Stimulated activated CD4-positive, alpha-beta T cell treated with anti-CD3 and anti-CD28 coated beads, Interleukin-15, amount 100 ng/mL, for 1 hour (primary cell): ENCODE measurements at regions not wholly inside any gene's neighbourhood (a gene's known extent, or its start where the extent isn't known, plus 50 kb on each side); places are given as distances from the start of the nearest gene placed in this dataset.

Experiments
- DNase-seq, 2 donors: peaks; one replicate each; pipeline ENCODE4 v3.0.0-alpha.2; 2020; ENCODE audit warnings: low read depth in 1 of 2, low spot score in 1 of 2

DNA sequence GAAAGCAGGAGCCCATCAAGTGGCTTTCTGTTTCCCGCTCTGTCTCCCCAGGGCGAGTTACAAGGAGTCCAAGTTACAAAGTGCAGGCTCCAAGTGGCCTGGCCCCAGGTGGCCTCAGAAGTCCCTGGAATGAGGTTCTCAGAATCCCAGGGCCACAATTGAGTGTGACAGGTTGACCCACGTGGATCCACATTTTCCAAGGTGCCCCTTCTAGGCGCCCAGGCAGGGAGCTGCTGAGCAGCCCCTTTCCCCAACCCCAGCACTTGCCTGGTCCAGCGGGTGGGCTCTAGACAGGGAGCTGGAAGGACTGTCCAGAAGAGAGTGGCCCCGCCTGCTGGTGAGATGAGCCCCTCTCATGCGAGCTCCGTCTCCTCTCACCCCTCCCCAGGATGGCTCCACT is 253.4 kb downstream of the CYP26B1 start:
- no peak for DNase-seq

DNA sequence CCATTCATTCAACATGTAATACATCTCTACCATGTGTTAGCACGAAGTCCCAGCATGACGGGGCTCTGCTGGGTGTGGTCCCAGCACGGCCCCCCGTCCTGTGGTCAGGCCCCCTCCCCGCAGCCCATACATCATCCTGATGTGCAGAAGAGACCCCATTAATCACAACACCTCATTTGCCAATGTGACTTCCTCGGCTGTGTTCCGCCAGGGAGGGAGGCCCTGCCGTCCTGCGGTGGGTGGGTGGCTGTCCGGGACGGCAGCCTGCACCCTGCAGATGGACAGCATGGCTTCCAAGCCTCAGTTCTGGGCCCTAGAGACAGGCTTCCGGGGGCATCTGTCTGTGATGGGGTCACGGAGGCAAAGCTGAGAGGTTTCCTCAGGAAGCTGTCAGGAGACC is 254.0 kb downstream of the CYP26B1 start:
- no peak for DNase-seq

DNA sequence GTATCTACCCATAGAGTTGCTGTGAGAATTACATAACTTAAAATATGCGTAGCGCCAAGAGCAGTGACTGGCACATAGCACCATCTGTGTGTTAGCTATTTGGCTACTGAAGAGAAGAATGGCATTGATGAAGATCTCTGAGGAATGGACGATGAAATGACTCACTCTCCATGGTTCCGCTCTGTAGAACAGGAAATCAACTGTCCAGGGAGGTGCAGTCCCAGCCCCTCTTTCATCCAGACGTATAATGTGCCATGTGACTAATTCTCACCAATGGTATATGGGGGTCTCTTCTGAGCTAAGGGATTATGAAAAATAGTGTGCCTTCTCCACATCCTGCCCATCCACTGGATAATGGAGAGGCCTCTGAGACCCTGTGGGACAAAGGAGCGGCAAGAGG is 254.8 kb downstream of the CYP26B1 start:
- DNase-seq = no peak

DNA sequence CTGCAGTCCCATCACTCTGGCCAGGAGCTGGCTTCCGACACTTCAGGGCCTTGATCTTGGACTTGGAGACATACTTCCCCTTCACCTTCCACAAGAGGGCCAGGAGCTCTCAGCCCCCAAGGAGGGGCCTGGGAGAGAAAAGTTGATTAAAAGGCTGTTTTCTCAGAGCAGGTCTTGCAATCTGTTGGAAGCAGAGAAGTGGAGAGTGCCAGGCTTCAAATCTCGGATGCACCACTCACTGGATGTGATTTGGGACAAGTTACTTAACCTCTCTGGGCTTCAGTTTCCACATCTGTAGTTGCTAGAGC is 255.3 kb downstream of the CYP26B1 start:
- DNase-seq = no peak

DNA sequence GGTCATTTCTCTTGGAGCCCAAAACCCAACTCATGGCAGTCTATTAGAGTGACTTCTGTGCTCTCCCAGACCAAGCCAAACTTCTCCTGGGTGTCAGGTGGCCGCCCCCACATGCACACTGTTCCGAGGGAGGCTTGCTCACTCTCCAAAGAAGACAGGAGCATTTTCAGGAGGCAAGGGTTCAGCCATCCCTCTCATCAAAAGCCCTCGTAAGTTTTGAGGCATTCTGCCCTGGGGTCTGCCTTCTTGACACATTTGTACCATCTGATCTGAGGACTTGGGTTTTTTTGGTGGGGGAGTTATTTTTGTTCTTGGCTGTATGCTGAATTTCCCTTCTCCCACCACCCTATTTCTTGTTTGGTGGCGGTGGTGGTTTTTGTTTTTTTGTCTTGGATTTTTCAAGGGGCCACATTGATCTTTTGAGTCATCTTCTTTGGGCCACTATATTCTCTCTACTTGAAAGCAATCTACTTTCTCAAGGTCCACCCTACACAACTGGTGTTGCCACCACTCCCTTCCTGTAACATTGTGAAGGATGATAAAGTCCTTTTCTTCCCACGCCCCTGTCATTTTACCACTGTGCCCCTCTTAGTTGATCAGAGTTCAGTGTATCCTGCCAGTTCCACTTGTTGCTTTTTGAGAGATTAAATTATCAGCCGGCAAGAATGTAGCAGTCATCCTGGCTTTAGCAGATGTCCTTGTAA is 255.8 kb downstream of the CYP26B1 start:
- no peak for DNase-seq

DNA sequence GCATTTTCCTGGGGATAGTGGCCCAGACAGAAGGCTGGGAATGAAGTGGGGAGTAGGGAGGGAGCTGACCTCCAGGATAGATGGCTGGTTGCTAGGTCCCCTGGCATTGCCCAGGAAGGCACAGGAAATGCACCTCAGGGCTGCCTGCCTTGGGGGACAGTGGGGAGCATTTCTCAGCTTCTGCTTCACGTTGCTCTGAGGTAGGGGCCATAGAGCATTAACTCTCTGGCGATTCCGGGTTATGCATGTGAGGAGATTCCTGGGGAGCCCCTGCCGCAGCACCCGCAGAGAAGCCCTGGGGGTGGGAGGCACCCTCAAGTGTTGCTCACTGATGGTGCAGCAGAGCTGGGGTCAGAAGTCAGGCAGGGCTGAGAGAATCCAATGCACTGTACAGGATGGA is 256.5 kb downstream of the CYP26B1 start:
- DNase-seq = no peak

DNA sequence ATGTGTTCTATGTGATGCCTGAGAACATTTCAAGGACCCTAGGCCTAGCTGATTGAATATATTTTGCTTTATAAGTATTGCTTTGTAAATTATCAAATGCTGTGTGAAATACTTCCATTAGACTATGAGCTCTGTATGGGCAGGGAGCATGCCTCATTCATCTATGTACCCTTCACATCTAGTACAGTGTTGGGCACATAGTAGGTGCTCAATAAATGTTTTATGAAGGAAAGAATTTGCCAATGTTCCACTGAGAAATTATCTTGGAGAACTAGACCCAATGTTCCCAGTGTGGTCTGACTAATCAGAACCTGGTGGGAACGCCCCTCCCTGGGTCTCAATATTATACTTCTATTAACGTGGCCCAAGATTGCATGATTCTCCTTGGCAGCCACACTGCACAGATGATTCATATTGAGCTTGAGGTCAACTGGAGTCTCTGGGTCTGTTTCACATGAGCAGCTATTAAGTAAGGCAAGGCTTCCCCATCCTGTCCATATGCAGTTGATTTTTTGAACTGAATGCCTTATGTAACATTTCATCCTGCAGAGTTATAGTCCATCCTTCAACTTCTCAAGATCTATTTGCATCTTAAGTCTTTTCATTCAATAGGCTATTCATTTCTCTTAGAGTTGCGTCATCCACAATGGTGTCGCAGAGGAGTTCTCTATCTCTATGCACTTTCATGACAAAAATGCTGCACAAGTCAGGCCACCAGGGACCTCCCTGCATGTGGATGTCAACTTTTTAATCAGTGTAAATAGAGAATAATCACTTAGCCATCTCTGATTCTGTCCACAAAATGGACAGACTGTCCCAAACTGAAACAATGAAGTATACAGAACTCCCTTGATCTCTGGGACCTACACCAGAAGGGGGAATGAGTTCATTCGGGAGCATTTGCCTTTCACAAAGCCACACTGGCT is 257.6 kb downstream of the CYP26B1 start:
- no peak for DNase-seq

DNA sequence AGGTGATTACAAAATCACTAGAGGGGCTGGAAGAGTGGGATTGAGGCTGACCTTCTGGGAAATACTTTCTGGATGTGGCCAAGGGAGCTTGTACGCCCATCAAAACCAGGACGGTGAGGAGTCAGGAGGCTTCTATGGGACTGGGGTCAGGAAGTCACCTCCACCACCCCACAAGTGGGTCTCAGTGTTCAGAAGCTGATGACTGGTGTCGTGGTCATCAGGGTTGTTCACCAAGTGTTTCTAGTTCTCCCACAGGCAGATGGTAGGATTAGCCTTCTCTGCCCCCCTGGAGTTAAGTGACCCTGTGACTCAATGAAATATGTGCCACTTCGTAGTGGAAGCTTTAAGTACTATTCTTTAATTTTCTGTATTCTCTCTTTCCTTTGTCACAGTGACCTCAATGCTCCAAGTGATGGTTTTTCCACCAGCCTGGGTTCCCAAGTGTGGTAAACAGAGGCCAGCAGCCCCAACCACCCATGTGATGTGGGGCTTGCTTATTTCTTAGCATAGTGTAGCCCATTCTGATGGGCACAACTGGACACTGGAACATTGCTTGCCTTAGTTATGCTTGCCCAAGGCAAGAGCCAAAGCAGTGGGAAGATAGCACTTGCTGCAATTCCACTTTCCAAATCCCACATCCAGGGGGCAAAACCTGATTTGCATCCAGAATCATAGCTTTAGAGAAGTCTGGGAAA is 258.8 kb downstream of the CYP26B1 start:
- no peak for DNase-seq

DNA sequence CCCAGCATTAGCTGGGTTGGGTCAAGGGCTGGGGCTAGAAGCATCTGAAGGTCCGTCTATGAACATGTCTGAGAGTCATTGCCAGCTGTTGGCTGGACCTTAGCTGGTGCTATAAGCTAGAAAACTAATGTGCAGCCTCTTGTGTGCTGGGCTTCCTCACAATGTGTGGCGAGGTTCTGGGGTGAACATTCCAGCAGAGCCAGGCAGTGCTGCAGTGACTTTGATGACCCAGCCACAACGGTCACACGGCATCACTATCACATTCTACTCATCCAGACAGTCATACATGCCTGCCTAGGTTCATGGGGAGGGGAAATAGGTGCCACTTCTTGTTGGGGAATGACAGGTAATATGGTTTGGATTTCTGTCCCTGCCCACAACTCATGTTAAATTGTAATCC is 260.5 kb downstream of the CYP26B1 start:
- DNase-seq = no peak

DNA sequence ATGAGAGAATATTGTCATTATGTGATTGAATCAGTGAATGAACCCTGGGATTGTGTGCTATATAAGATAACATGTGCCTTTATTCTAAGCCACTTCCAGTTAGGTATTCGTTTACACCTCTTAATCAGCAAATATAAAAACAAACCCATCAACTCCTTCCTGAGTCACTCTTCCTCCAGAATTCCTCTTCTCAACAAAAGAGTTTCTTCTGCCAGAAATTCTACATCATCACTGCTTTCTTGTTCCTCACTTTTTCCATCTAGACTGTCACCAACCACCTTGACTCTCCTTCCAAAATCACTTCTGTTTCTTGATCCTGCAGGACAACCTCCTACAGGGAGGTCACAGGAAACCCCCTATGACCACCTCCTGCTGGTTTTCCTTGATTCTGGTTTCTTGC is 261.4 kb downstream of the CYP26B1 start:
- DNase-seq = no peak

DNA sequence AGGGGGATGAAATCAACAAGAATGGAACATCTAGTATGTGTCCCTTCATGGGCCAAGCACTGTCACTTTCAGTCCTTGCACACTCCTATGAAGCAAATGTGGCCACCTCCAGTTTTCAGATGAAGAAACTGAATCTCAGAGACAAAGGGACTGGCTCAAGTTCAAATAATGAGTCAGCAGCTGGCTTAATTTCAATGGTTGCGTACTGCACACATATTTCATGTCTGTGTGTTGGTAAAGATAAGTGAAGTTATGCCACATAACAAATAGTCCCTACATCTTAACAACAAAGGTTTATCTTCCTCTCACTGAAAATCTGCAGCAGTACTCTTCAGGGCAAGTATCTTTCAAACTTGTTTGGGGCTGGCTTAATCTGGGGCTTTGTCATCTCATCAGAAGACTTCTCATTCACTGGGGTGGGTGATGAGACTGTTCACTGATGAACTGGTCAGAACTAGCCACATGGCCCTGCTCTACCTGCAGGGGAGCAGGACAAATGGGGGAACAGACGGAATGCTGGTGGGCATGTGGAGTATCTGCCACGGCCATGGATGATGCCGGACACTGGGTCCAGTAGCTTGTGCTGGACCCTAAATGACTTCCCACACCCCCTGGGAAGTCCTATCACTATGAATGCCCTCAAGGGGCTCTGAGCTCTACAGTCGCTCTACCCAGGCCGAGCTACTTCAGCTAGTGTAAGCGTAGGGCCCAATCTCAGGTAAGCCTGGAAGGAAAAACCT is 263.2 kb downstream of the CYP26B1 start:
- no peak for DNase-seq

DNA sequence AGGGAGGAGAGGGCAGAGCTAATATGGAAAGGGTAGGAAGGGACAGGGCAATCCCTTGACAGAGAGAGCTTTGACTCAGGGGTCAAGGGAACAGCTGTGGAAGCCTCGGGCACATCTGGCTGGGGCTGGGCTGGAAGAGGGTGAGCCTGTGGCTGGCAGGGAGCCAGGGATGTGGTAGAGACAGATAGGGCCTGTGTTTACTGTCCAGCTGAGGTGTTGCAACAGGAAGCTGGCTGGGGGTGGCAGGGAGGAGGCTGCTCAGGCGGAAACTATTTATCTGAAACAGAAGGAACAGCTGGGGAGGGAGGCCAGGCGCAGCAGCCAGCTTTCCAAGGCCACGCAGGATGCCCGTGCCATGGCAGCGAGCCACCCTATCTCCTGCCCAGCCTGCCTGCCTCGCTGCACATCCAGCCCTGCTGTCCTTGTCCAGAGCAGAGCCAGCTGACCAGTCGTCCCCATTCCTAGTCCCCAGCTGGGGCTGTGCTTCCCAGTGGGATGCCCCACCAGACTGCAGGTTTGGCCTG is 264.7 kb downstream of the CYP26B1 start:
- no peak for DNase-seq

DNA sequence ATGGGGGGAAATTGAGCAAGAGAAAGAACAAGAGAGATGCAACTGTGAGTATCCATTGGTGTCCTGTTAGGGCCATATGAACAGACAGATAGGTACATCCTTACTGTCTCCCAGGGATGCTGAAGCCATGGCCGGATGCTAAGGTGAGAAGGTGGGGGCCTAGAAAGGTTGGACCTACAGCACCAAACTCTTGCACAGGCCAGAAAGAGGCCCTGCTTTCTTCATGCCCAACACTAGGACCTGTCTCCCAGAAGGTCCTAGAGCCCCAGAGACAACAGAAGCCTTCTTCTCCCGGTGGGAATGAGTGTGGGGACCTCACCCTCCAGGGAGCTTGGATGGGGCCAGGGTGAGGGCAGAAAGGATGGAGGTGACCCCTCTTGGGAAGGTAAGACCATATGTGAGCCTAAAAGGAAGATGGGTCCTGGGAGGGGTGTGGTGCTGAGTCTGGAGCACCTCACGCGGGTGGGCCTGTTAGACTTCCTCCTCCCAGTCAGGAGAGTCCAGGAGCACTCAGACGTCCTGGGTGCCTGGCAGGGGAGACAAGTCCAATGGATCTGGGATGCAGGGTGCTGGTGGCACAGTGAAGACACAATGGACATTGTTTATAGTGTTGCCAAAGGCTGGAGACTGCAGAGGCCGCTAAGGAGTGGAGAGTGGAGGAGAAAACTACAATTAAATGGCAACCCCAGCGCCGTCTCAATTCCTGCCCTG is 265.3 kb downstream of the CYP26B1 start:
- DNase-seq = no peak

DNA sequence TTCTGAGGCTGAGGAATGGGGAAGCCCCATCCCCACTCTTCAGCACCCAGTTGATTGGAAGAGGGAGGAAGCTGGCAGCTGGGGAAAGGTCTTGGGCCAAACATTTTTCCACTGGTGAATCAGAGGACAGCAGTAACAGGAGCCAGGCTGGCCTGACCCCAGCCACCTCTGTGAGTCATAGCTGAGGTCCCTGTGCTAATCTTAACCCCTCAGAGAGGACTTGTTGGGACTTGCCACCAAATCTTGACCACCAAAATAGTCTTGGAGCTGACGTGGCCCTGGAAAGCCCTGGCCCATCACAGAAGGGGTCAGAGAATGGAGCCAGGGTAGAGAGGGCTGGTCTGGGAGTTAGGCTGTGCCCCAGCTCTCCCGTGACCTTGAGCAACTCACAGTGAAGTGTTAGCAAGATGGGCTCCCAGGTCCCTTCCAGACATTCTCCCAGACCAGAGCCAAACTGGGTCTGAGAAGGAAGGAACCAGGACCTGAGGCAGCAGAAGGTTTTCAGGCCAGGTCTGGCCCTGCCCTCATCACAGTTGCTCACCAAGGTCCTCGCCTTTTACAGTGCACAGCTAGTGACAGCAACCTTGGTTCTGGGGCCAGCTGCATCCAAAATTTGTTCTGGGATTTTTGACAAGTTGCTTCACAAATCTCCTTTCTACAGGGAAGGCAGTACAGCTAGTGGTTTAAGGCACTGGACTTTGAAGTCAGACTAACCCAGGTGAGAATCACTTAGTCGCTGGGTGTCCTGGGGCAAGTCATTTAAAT is 266.6 kb downstream of the CYP26B1 start:
- no peak for DNase-seq

DNA sequence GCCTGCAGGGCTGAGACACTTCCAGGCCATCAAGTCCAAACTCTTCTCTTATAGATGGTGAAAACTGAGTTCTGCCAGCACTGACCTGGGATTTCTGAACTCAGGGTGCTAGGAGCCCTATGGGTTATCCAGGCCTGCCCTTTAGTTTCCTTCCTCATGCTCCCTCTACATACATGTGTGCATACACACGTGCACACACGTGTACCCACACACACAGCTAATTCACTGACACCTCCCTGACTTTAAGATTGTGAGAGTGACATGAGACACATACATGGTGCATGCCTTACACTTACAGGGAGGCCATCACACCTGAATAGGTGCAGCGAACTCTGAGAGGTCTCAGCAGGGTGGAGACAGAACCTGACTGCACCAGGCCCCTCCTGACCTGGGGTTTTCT is 267.4 kb downstream of the CYP26B1 start:
- no peak for DNase-seq

DNA sequence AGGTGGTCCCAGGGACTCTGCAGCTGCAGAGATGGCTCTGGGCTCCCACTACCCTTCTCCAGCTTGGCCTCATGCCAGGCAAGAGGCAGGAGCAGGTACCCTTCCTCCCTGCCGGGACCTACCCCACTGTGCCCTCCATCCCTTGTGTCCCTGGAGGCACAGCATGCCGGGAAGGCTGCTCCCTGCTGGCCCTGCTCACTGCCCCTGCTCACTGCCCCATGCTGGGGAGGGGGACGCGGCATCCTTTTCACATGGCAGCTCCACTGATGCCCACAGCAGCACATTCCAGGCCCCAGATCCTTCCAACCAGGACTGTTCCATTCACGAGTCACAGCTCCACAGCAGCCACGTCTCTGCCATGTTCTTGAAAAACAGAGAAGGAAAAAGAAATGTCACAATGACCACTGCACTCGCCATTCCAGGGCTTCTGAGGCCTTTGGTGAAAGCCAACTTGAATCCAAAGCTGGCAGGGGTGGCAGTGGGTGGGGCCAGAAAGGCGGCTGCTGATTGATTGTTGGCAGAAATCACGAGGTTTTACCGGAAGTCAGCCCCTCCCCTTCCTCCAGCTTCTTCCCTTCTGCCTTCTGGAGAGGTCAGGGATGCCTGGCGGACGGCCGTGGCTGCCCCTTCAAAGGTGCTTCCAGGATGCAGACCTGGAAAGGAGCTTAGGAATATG is 268.0 kb downstream of the CYP26B1 start:
- DNase-seq = no peak

DNA sequence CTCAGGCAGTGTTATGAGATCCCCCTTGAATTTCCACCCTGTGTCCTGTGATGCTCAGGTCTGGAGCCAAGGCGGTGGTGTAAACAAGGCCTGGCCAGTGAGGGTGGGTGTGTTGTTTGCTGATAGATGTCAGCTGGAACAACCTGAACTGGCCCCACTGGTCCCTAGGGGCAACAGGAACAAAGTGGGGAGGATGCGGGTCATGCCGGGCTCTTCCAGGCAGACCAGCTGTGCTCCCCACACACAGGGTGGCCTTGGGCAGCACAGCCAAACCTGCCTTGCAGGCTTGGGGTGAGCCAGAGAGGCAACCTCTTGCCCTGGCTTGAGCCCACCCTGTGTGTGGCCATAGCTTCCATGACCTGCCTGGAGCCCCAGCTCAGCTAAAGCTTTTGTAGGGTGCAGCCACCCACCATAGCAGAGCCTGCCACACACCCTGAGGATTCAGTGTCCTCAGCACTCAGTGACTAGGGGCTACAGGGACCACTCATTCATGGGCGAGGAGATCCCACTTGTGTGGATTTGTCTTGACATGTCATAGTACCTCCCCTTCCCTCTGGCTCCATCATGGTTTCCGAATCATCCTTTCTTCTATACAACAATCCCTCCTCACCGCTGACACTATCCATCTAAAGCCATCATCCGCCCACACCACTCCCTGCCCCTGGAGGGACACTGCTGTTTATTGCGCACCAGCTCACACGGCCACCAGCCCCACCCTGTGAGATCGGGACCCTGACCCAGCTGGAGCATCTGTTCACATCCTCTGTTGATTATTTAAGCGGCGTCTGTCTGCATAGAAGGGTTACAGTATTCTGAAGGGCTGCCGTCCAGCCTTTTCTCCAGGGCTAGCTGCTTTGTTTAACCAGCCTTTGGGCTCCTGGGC is 268.8 kb downstream of the CYP26B1 start:
- DNase-seq = no peak

DNA sequence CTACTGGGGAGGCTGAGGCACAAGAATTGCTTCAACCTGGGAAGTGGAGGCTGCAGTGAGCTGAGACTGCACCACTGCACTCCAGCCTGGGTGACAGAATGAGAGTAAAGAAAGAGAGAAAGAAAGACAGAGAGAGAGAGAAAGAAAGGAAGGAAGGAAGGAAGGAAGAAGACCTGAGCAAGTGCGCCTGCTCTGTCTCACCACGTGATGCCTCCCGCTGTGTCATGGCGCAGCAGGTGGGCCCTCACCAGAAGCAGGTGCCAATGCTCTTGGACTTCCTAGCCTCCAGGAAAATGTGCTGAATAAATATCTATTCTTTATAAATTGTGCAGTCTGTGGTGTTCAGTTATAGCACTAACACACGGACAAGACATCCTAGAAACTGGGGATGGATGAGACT is 270.0 kb downstream of the CYP26B1 start:
- DNase-seq = no peak
